Forelimb muscle (tissue), 1 donor: ENCODE measurements at regions not wholly inside any gene's neighbourhood (a gene's known extent, or its start where the extent isn't known, plus 50 kb on each side); places are given as distances from the start of the nearest gene placed in this dataset.
A peak's percentile ranks its signal among the peaks of the same experiment; 100 is the strongest.
"Not testable (repeated sequence)": the region's sequence is repeated elsewhere in the genome, so short reads cannot be mapped to it uniquely, and the experiment has no call there.

Source experiments
- DNase-seq: peaks from one replicate; pipeline ENCODE4 v3.0.0-alpha.2; 2013; ENCODE audit warnings: low read depth

DNA sequence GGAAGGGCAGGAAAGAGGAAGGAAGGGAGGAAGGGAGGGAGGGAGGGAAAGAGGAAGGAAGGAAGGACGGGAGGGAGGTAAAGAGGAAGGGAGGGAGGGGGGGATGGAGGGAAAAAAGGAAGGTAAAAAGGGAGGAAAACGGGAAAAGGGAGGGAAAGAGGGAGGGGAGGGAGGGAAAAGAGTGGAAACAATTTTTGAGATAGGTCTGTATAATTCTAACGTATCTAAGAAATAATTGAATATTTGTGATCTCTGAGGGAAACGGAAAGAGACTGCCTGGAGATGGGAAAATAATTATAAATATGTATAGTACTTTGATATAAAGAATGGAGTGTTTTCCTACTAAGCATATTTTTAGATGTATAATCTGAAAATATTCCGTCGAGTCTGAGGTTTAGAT is 158.2 kb upstream of the FOXK1 start:
- no peak for DNase-seq

DNA sequence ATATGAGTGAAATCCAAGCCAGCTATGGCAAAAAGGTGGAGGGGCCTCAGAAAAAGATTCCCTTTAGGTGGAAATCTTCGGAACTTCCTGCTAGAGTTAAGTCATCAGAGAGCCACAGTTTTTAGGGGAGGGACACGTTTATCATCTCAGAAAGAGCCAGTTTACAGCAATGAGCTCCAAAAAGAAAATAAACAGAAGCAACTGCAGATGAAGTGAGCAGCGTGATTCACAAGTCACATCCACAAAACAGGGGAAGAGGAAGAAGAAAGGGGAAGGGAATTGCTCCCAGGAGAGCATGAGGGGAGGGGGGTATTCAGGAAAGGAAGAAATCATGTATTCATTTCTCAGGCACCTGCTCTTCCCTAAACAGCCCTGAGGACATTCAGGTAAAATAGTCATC is 156.2 kb upstream of the FOXK1 start:
- DNase-seq: no peak

DNA sequence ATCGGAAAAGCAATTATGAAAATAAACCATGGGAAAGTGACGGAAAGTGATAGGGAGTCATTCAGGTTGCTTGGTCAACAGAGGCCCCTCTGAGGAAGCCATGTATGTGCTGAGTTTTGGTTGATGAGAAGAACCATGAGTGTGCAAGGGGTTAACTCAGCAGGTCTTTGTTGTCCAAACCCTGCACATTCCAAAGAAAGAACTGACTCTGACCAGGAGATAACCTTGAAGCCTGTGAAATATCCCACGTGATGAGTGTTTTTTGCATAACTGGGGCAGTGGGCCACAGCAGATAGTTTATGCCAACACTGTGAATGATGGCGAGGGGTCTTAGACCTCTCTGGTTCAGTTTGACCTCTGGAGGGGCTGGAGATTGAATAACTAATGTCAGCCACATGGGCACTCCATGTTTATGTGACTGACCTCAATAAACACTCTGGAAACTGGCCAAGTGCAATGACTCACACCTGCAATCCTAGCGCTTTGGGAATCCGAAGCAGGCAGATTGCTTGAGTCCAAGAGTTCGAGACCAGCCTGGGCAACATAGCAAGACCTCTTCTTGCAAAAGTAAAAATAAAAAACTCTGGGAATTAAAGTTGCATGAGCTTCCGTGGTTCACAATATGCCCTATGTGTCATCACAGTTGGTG is 154.0 kb upstream of the FOXK1 start:
- no peak for DNase-seq

DNA sequence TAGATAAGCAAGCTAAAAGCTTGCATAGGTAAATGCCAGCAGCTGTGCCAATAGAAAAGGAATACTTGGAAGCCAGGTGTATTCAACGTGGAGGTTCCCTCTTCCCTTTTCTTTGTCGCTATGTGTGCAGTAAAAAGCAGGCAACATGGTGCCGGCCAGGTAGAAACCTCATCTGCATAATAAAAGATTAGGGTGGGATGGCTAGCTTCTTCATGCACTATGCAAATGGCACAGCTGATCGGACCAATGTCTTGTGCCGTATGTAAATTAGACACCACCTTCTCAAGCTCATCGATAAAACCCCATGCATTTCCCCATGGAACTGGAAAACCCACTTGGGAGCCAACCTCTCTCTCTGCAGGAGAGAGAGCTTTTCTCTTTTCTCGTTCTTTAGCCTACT is 150.9 kb upstream of the FOXK1 start:
- DNase-seq: no peak

DNA sequence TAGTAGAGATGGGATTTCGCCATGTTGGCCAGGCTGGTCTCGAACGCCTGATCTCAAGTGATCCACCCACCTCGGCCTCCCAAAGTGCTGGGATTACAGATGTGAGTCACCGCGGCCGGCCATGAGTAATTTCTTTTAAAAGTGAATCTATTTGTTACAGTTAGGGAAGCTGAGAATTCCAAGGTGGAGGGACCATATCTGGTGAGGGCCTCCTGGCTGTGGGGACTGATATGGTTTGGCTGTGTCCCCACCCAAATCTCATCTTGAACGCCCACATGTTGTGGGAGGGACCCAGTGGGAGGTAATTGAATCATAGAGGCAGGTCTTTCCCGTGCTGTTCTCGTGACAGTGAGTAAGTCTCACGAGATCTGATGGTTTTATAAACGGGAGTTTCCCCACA is 148.8 kb upstream of the FOXK1 start:
- DNase-seq: not testable (repeated sequence)

DNA sequence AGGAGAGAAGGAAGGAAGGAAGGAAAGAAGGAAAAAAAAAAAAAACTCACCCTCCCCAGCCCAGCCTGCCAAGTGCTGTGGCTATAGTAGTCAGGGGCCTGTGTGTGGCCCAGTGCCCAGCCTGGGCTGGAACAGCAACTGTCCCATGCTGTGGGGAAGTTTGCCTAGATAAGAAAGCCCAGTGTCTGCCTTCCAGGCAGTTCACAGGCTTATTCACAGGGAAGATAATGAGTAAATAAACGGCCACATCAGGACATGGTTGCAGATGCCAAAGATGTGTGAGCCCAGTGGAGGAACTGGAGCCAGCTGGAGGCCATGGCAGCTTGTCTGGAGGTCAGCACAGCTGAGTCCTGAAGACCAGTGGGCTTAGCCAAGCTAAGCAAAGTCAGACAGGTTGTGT is 132.4 kb upstream of the FOXK1 start:
- DNase-seq: no peak

DNA sequence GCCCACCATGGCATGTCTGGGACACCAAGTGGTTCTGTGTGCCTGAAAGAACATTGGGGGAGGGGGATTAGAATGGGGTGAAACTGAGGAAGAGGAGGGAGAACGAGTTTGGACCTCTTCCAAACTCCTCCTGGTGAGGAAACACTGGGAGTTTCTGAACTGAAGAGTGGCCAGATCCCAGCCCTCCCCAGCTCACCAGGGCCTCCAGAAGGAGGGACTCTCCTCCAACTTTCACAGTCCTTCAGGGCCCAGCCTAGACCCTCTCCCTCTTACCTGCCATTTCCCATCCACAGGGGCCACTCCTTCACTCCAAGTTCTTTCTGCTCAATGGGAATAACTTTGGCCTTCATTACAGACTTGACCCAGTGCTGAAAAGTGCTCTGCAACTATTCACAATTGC is 132.0 kb upstream of the FOXK1 start:
- no peak for DNase-seq

DNA sequence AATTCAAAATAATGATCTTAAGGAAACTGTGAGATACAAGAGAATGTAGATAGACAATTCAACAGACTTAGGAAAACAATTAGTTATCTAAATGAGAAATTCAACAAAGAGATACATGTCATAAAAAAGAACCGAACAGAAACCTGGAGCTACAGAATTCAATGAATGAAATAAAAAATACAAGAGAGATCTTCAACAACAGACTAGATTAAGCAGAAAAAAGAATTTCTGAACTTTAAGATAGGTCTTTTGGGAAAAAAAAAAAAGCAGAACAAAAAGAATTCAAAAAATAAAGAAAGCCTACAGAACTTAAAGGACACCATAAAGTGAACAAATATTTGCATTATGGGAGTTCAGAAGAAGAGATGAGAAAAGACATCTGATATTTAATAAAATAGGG is 129.1 kb upstream of the FOXK1 start:
- no peak for DNase-seq

DNA sequence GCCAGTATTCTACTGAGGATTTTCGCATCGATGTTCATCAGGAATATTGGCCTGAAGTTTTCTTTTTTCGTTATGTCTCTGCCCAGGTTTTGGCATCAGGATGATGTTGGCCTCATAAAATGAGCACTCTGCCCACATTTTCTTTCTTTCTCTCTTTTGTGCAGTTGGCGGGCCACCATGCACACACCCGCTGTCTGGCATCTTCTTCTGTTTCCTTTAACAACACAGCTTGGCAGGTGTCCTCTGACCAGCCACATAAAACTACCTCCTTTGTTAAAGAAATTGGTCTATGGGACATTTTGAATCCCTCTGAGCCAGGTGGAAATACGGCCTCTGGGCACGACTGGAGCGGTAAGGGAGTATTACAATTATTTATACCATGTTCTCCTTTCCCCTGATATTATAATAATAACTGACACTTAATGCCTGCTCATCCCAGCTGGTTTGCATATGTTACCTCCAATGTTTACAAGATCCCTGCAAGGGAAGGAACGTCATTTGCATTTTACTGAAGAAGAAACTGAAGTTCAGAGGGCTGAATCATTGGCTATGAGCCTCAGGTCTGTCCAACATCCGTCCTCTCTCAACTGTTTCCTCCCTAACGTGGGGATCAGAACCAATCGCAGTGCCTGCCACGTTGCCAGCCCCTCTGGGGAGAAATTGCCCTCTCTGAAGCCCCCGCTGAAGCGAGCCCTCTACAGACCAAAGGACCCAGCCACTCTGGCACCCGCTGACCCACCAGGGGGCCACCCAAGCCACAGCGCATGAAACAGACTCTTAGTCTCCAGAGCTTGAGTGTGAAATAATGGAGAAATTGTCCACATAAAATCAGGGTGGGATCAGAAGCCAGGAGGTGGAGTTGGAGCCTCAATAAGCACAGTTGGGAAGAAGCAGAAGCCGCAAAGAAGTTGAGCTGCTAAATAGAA is 125.0 kb upstream of the FOXK1 start:
- DNase-seq: no peak

DNA sequence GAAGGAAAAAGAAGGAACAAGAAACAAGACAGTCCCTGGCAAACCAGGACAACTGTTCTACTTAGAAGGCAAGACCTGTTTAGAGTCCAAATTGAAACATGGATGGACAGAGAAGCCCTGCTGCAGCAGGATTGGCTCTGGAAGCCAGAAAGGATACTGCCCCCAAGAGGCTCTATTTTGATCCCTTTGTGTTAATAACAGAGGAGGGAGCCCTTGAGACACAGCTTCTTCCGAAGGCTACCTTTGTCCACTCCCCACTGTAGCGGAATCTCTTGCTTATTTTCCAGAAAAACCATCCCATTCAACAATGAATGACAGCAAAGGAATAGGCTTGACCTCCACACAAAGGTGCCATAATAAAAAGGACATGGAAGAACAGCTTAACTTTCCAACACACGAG is 120.3 kb upstream of the FOXK1 start:
- DNase-seq: no peak

DNA sequence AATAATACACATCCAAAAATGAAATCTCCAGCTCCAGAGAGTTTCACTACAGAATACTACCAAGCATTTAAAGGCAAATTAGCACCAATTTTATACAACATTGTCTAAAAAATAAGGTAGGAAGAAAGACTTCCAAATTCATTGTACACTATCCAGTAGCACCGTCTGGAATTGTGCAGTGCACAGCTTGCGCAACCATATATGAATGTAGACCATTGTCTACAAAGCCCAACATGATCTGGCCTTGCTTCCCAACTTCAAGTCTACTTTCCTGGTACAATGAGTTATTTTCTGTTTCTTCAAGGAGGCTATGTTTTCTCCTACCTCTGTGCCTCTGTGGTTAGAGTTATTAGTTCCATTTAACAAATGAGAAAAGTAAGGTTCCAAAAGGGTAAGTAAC is 115.4 kb upstream of the FOXK1 start:
- no peak for DNase-seq

DNA sequence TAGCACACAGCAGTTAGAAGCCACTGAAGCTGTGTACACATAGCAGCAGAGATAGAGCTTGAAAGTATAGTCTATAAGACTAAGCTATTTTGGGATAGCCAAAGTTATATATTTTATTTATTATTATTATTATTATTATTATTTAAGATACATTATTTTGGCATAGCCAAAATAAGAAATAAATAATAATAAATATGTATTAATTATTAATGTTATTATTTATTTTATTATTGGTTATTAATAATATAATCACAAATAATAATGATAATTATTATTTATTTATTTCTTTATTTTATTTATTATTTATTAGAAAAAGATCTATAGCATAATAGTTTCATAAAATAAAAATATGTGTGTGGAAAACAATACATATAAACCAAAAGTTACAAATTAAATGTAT is 107.2 kb upstream of the FOXK1 start:
- no peak for DNase-seq

DNA sequence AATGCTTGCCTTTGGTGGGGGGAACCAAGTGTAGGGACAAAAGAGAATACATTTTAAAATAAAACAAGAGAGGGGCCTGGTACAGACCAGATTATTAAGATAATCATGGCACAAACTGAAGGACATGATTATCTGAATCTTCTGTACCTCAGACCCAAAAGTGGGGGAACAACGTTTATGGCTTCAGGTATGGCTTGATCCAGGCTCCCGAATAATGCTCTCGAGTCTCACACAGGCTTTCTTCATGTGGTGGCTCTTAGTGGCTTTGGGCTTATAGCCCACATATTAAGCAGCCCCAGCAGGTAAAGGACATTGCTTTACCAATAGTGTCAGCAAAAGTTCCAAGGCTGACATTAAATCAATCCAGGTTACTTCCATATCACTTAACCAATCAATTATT is 106.8 kb upstream of the FOXK1 start:
- no peak for DNase-seq

DNA sequence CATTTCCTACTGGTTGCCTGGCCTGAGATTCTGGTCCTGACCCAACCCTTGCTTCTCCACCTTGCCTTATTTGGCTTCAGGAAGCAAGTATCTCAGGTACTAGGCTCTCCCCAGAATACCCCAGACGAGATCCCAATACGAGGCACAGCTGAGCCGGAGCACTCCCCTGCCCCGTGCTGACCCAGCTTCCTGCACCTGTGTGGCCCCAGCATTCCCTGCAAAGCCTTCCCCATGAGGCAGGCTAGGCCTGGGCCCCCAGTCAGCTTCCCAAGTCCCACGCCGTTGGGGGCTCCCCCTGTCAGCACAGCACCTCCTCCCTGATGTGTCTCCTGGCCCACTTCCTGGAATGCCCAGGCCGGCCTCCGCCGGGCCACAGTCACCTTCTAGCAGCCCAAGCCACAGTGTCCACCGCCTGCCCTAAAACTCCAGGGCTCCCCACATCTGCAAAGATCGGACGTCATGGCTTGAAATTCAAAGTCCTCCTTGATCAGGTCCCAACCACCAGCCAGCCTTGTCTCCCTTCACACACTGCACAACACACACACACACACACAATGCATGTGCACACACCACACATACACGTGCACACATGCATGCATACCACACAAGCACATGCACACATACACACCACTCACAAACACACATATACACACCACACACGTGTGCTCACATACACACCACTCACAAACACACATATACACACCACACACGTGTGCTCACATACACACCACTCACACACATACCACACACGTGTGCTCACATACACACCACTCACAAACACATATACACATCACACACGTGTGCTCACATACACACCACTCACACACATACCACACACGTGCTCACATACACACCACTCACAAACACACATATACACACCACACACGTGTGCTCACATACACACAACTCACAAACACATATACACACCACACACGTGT is 78.9 kb upstream of the FOXK1 start:
- no peak for DNase-seq

DNA sequence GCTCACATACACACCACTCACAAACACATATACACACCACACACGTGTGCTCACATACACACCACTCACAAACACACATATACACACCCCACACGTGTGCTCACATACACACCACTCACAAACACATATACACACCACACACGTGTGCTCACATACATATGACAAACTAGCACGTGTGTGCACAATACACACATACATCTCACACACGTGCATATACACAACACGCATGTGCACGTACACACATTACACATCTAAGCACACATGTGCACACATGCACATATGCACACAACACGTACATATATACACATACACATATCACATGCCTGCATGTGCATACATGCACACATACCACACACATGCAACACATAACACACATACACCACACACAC is 78.3 kb upstream of the FOXK1 start:
- DNase-seq: no peak

DNA sequence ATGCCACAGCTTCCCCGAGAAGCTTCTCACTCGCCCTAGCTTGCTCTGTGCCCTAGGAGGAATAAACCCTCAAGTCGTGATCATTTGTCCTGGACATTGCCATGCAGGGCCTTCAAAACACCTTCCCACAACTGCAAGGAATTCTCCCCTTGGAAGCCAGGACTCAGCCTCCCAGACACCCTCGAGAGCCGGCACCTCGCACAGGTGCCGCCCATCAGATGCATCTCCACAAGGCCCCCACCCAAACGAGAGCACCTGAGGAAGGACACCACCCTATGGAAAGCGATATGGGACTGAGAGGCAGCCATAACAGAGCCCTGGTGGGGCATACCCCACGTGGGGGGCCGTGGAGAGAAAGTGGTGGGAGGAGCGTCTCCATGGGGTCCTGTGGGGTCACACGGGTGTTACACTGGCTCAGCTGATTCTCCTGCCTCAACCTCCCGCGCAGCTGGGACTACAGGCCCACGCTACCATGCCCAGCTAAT is 77.6 kb upstream of the FOXK1 start:
- DNase-seq: no peak

DNA sequence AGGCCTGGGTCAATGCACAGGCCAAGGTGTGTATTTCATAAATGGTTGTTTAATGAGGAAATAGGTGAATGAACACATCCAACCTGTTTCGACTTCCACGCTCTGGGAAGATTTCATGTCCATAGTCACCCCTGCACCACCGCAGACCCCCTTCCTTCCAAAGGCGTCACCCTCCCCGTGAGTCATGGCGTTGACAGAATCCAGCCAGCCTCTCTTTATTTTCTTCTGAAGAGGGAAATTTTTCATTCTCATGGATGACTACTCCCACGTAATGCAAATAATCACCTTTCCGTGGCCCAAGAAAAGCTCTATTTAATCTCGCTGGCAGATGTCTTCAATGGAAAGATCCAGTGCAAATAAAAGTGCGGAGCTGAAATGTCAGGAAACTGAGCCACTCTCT is 75.3 kb upstream of the FOXK1 start:
- DNase-seq: no peak

DNA sequence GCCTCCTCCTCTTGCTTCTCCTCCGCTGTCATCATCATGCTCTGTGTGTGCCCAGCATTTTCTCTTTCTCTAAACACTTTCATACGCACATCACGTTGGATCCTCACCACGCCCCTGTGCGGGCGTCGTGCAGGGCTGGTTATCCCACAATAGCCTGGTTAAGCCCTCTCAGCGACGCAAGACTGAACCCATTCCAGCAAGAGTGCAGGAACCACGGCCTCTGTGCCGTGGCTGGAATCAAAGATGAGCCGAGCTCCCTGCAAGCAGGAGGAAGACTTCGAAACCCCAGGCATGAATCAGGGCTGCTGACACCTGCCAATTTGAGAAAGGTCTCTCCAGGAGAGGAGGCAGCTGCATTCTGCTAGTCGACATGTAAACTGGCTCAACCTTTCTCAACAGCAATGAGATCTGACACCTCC is 74.8 kb upstream of the FOXK1 start:
- no peak for DNase-seq

DNA sequence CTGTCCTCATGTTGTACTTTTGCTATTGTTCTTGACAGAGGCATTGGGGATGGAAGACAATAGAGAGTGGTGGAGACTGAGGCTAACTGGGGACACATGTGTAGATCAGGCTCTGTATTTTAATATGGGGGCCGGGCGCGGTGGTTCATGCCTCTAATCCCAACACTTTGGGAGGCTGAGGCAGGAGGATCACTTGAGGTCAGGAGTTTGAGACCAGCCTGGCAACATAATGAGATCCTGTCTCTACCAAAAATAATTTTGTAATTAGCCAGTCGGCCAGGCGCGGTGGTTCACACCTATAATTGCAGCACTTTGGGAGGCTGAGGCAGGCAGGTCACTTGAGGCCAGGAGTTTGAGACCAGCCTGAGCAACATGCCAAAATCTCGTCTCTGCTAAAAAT is 72.5 kb upstream of the FOXK1 start:
- not testable (repeated sequence) for DNase-seq

DNA sequence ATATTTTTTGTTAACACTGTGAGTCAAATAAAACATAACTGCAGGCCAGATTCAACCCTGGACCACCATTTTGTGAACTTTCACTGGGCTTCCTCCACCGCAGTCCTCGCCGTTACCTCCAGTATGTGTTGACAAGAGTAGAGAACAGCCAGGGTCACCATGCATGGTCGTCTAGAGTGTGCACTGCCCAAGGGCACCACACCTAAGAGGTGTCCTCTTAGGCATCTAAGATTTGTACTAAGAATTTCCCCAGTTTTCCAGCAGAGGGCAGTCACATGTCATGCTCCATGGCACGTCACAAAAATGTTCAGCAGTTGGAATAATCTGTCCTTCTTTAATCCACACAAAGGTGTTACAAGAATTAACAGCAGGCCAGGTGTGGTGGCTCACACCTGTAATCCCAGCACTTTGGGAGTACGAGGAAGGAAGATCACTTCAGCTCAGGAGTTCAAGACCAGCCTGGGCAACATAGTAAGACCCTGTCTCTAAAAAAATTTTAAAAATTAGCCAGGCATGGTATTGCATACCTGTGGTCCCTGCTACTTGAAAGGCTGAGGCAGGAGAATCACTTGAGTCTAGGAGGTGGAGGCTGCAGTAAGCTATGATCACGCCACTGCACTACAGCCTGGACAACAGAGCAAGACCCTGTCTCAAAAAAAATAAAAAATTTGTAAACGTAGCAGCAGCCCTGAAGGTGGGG is 71.2 kb upstream of the FOXK1 start:
- DNase-seq: peak; percentile 40

DNA sequence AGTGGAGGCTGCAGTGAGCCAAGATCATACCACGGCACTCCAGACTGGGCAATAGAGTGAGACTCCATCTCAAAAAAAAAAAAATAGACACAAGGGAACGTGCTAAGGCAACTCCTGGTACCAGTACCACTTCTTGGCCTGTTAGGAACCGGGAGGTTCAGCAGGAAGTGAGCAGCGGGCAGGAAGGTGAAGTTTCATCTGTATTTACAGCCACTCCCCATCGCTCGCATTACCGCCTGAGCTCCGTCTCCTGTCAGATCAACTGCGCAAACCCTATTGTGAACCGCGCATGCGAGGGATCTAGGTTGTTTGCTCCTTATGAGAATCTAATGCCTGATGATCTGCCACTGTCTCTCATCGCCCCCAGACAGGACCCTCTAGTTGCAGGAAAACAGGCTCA is 69.9 kb upstream of the FOXK1 start:
- no peak for DNase-seq
